ENCODE measurements at regions not wholly inside any gene's neighbourhood (a gene's known extent, or its start where the extent isn't known, plus 50 kb on each side); places are given as distances from the start of the nearest gene placed in this dataset.

DNA sequence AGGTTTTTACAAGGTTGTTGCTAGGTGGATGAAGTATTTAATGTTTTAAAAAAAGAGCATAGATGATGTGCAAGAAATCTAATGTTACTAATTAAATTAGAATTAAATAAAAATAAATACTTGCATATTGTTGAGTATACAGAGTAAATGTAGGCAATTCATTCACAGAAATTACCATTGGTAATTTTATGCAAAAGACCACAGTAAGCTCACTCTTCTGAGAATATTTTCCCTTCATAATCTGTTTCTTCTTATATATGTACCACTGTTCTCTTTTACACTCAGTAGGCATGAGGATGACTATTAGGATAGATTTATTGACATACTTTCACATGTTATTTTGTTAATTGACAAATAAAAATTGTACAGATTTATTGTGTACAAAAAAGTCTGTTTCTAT is 681.2 kb upstream of the NECTIN3 start:
- H3K4me1 ChIP-seq (ENCODE audit: insufficient read depth, low read length): peaks cover 19% of the 10 kb centered on the region
- H3K9me3 ChIP-seq (ENCODE audit: control insufficient read depth, insufficient read depth, low read length): no peaks in the 10 kb centered on the region
- no peaks in the 10 kb centered on the region for H3K36me3 ChIP-seq (ENCODE audit: insufficient read depth, low read length)
- H3K9ac ChIP-seq (ENCODE audit: low read depth, low read length): no peak overlapping the region

DNA sequence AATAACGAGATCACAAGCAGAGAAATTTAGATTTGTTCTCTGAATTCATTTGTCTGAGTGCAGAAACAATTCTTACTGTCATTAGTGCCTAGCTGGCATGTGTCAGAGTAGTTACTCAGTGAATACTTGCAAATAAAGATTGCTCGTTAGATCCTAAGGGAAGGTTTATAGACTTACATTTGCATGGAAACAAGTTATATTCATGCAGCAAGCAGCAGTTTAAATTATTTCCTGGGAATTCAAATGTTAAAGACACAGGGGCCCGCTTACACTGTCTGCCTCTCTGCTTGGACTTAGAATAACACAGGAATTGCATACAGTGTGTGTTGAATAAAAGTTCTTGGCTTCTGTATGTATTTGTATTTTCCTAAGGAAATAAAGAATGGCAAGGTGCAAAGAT is 680.6 kb upstream of the NECTIN3 start:
- no peak overlapping the region for H3K9ac ChIP-seq (ENCODE audit: low read depth, low read length)
- H3K36me3 ChIP-seq (ENCODE audit: insufficient read depth, low read length): no peaks in the 10 kb centered on the region
- peaks cover 19% of the 10 kb centered on the region for H3K4me1 ChIP-seq (ENCODE audit: insufficient read depth, low read length)
- no peaks in the 10 kb centered on the region for H3K9me3 ChIP-seq (ENCODE audit: control insufficient read depth, insufficient read depth, low read length)

DNA sequence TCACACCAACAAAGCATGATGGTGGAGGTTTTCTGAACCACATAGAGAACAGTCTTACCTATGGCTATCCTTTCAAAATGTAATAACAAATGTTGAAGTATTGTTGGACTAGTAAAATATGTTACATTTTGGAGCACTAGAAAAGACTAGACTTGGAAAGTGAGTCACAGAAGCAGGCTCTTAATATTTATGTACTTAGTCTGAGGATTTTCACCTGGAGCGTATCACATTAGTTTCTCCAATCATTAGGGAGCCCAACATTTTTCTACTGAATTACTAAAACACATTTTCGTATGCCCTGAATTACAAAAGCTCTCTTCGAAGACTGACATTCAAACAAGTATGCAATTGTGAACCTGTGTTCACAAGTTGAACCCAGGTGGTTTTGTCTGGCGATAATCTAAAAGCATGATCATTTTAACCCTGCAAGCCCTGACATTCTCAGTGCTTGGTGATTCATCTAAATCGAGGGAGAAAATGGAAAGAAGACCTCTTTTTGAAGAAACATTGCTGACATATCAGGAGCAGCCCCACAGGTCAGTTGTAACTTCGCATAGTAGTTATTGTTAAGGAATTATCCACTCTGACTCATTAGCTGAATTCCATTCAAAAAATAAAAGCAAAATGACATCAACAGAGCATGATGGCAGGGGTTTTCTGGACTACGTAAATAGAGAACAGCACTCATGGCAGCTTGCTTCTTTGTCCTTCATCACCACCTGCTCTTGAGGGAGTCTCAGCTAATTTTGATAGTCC is 679.8 kb upstream of the NECTIN3 start:
- peaks cover 19% of the 10 kb centered on the region for H3K4me1 ChIP-seq (ENCODE audit: insufficient read depth, low read length)
- no peak overlapping the region for H3K9ac ChIP-seq (ENCODE audit: low read depth, low read length)
- no peaks in the 10 kb centered on the region for H3K9me3 ChIP-seq (ENCODE audit: control insufficient read depth, insufficient read depth, low read length)
- no peaks in the 10 kb centered on the region for H3K36me3 ChIP-seq (ENCODE audit: insufficient read depth, low read length)

DNA sequence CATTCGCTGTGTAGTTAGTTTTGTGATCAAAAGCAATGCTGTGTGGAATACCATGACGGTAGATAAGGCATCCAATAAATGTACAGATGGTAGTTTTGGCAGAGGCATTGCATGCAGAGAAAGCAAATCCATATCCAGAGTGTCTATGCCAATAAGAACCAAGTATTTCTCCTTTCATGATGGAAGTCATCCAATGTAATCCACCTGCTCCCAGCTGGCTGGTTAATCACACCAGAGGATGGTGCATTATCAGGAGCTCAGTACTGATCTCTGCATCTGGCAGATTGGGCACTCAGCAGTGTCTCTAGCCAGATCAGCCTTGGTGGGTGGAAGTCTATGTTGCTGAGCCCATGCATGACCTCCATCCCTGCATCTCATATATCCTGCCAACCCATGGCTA is 677.7 kb upstream of the NECTIN3 start:
- Histone ChIP-seq H3K4me1 (ENCODE audit: insufficient read depth, low read length) (peaks cover 19% of the 10 kb centered on the region), H3K9ac (ENCODE audit: low read depth, low read length) (no peak overlapping the region), H3K36me3 (ENCODE audit: insufficient read depth, low read length) (no peaks in the 10 kb centered on the region), H3K9me3 (ENCODE audit: control insufficient read depth, insufficient read depth, low read length) (no peaks in the 10 kb centered on the region; the same call in 1 of the 2 replicates)

DNA sequence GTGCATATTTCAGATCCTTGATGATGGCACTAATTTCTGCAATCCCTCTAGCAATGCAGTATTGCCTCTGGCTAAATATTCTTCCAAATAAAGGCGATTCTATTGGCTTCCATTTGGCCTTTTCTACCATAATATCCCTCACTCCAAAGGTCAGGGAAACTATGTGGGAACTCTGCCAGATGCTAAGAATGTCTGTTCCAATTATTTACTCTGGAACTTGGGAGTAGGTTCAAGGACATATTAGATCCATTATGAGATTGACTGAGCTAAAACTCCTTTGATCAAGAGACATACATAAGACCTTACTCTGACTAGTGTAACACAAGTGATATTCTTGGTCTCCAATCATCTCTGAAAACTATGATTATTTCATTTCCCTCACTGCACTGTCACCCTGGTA is 674.5 kb upstream of the NECTIN3 start:
- H3K4me1 ChIP-seq (ENCODE audit: insufficient read depth, low read length): peaks cover 4% of the 10 kb centered on the region
- H3K9ac ChIP-seq (ENCODE audit: low read depth, low read length): no peak overlapping the region
- no peaks in the 10 kb centered on the region for H3K36me3 ChIP-seq (ENCODE audit: insufficient read depth, low read length)
- peaks cover 3% of the 10 kb centered on the region; the same call in 1 of the 2 replicates for H3K9me3 ChIP-seq (ENCODE audit: control insufficient read depth, insufficient read depth, low read length)

DNA sequence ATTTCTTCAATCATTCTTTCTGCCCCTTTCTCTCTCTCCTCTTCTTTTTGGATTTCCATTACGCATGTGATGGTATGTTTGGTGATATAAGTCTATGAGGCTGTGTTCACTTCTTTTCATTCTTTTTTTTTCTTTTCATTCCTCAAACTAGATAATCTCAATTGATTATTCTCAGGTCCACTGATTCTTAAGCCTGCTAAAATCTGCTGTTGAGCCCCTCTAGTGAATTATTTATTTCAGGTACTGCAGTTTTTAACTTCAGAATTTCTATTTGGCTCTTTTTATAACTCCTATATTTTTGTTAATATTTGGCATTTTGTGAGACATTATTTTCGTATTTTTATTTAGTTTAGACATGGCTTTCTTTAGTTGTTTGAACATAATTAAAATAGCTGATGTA is 671.3 kb upstream of the NECTIN3 start:
- H3K9me3 ChIP-seq (ENCODE audit: control insufficient read depth, insufficient read depth, low read length): peaks cover 3% of the 10 kb centered on the region; the same call in 1 of the 2 replicates
- no peak overlapping the region for H3K9ac ChIP-seq (ENCODE audit: low read depth, low read length)
- H3K36me3 ChIP-seq (ENCODE audit: insufficient read depth, low read length): no peaks in the 10 kb centered on the region
- no peaks in the 10 kb centered on the region for H3K4me1 ChIP-seq (ENCODE audit: insufficient read depth, low read length)

DNA sequence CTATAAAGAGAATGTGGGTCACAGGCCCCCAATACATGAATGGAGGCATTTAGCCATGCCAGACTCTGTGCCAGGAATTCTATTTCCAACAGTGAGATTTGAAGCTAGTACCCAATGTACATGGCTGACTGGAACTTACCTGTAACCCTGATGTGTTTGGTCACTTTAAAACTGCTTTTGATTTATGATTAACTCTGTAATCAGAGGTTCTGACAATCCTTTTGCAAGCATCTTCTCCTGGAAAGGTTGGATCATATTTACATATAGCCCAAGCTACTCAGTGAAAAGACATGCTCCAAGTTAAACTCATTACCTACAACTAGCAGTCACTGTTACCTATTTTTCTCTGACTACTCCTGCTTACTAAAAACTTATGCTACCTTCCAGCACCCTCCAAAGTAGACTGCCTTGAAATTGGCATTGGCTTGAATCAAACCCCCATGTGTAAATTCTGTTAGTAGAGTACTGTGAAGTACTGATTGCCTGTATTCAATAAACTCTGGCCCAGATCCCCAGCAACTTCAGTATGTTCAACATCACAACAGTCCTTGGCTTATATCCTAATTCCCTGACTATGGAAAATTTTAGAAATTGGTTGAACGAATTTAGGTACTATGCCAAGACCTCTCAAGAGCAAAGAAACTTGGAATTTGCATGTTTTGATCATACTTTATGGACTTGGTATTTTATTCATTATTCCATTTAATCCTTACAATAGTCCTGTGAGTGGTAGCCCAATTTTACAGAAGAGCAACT is 665.6 kb upstream of the NECTIN3 start:
- Histone ChIP-seq H3K9me3 (ENCODE audit: control insufficient read depth, insufficient read depth, low read length) (no peaks in the 10 kb centered on the region), H3K9ac (ENCODE audit: low read depth, low read length) (no peak overlapping the region)

DNA sequence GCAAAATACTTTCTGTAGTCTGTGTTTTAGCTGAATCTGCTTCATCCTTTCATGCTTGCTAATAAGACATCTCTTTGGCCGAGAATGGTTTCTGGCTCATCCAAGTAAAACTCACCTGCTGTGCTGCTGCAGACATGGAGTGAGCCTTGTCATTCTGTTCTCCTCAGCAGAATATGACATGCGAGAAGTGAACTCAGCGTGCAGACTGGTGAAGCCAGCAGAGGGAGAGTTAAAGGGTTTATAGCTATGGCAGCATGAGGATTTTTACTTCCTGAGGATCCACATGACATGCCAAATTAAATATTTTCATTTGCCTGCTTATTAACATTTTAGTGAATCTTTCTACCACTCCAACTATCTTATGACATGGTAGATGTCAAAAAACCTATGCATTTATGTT is 658.4 kb upstream of the NECTIN3 start:
- H3K9me3 ChIP-seq (ENCODE audit: control insufficient read depth, insufficient read depth, low read length): no peaks in the 10 kb centered on the region
- H3K9ac ChIP-seq (ENCODE audit: low read depth, low read length): no peak overlapping the region
- H3K36me3 ChIP-seq (ENCODE audit: insufficient read depth, low read length): no peaks in the 10 kb centered on the region
- no peaks in the 10 kb centered on the region for H3K4me1 ChIP-seq (ENCODE audit: insufficient read depth, low read length)

More for the DNA sequence above, 665.6 kb upstream of the NECTIN3 start:
- no peaks in the 10 kb centered on the region for H3K36me3 ChIP-seq (ENCODE audit: insufficient read depth, low read length)
- H3K4me1 ChIP-seq (ENCODE audit: insufficient read depth, low read length): no peaks in the 10 kb centered on the region

DNA sequence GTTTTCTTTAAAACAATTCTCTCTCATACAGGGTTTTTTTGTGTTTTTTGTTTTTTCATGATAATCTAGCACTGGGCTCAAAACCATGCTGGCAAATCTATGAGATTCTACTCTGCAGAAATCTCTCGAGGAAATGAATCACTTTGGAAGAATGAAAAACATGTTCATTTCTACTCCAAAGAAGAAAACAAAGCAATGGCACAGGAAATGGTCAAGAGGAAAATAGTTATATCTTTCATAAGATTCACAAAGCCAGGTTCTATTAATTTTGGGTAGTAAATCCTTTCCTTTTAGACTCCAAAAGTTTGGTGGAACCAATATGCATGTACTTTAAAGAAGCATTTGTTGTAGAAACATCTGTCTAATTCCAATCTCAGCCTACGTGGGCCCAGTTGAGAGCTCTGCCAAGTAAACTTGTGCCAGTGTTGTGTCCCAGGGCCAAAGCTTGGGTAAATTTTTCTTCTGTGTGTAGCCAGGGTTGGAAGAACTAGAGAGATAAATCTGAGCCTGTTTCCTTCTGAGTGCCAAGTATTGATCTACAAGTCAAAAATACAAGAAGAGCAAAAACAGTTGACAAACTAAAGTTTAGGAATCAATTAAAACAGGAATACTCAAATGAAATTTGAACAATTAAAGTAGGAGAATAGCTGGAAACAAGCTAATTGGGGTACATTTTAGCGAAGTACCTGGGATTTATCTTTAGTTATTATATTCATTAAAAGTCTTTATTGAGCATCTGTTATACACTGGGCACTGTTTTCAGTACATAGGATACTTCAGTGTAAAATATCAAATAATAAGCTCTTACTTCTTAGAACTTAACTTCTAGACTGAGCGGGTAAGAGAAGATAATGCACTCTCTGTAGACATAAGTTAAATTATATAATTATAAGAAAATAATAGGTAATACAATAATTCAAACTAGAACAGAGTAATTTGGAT is 657.5 kb upstream of the NECTIN3 start:
- Histone ChIP-seq H3K36me3 (ENCODE audit: insufficient read depth, low read length) (no peaks in the 10 kb centered on the region), H3K9ac (ENCODE audit: low read depth, low read length) (no peak overlapping the region), H3K9me3 (ENCODE audit: control insufficient read depth, insufficient read depth, low read length) (no peaks in the 10 kb centered on the region), H3K4me1 (ENCODE audit: insufficient read depth, low read length) (peaks cover 3% of the 10 kb centered on the region; the same call in 1 of the 2 replicates)

DNA sequence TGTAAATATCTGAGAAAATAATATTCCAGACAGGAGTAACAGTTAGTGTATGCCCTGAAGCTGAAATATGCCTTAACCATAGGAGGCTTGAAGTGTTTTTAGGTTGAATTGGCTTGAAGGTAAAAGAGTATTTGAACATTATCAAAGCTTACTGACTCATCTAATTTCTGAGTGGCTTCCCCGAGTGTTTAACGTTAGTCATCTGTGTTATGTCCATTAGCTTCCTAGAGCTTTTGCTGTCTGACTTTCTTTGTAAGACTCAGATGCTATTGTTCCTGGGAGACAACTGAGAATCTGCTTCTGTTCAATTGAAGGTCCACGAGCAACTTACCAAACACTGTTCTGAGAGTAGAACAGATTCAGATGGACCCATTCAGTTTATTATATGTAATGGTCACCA is 656.8 kb upstream of the NECTIN3 start:
- H3K9me3 ChIP-seq (ENCODE audit: control insufficient read depth, insufficient read depth, low read length): no peaks in the 10 kb centered on the region
- no peak overlapping the region for H3K9ac ChIP-seq (ENCODE audit: low read depth, low read length)
- H3K4me1 ChIP-seq (ENCODE audit: insufficient read depth, low read length): peaks cover 3% of the 10 kb centered on the region; the same call in 1 of the 2 replicates
- no peaks in the 10 kb centered on the region for H3K36me3 ChIP-seq (ENCODE audit: insufficient read depth, low read length)

DNA sequence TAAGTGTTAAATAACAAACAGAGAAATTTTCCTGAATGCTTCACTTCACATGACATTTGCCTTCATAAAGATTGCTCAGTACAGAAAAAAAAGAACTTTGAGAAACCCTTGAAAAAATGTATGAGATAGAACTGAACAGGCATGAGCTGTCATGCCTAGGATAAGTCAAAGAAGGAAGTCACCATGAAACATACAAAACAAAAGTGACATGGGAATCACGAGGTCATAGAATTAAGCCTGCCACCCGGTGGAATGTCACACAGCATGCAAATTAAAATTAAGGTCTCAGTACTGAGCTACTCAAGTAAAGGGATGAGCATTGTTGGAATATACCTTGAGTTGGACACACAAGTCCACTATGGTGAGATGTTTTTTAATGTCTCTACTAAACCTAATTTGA is 652.5 kb upstream of the NECTIN3 start:
- Histone ChIP-seq H3K9me3 (ENCODE audit: control insufficient read depth, insufficient read depth, low read length) (no peaks in the 10 kb centered on the region), H3K9ac (ENCODE audit: low read depth, low read length) (no peak overlapping the region), H3K4me1 (ENCODE audit: insufficient read depth, low read length) (peaks cover 3% of the 10 kb centered on the region; the same call in 1 of the 2 replicates), H3K36me3 (ENCODE audit: insufficient read depth, low read length) (no peaks in the 10 kb centered on the region)

DNA sequence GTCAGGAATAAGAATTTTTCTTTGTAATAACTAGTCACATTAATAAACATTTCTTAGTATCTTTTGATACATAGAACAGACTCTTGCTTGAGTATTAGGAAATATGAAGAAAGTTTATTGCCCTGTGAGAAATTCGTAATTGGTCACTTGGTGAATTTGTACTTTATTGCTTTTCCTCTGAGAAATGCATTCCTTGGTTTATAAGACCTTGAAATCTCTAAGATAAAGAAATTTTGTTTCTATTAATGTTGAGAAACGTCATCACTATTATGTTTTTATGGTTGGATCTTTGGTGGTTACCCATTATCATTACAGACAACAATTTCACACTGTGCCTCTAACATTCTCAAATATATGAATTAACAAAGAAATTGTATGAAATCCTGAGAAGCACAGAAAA is 652.0 kb upstream of the NECTIN3 start:
- H3K9me3 ChIP-seq (ENCODE audit: control insufficient read depth, insufficient read depth, low read length): no peaks in the 10 kb centered on the region
- no peak overlapping the region for H3K9ac ChIP-seq (ENCODE audit: low read depth, low read length)
- peaks cover 3% of the 10 kb centered on the region; the same call in 1 of the 2 replicates for H3K4me1 ChIP-seq (ENCODE audit: insufficient read depth, low read length)
- H3K36me3 ChIP-seq (ENCODE audit: insufficient read depth, low read length): no peaks in the 10 kb centered on the region

DNA sequence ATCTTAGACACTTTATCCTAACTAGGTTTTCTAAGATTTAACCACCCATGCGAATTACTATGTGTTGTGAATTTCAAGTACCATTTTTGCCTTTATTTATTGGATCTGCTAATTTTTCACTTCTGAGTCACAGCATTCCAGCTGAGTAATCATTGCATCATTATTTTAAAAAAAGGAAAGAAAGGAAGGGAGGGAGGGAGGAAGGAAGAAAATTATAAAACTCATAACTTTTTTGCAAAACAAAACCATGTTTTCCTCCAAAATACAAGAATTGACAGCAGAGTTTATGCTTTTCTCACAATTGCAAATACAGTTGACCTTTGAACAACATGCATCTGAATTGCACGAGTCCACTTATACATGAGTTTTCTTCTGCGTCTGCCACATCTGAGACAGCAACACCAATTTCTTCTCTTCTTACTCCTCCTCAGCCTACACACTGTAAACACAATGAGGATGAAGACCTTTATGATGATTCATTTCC is 651.4 kb upstream of the NECTIN3 start:
- H3K9ac ChIP-seq (ENCODE audit: low read depth, low read length): no peak overlapping the region
- H3K36me3 ChIP-seq (ENCODE audit: insufficient read depth, low read length): no peaks in the 10 kb centered on the region
- H3K9me3 ChIP-seq (ENCODE audit: control insufficient read depth, insufficient read depth, low read length): no peaks in the 10 kb centered on the region
- peaks cover 3% of the 10 kb centered on the region; the same call in 1 of the 2 replicates for H3K4me1 ChIP-seq (ENCODE audit: insufficient read depth, low read length)

DNA sequence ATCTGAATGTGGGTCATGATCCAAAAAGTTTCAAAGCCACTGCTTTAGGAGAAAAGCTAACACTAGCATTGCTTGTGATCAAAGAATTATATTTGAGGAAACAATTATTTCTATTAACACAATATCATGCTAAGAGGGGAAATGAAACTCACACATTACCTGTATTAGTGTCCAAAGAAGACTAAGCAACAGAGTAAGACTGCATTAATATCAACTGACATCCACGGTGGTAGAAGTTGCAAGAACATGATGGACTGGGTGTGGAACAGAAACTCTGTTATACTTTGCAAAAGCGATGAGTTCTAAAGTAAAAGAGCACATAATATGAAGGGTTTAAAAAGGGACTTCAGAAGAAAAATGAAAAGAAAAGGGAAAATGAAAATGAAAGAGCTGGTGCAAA is 648.3 kb upstream of the NECTIN3 start:
- no peak overlapping the region for H3K9ac ChIP-seq (ENCODE audit: low read depth, low read length)
- H3K9me3 ChIP-seq (ENCODE audit: control insufficient read depth, insufficient read depth, low read length): no peaks in the 10 kb centered on the region
- H3K4me1 ChIP-seq (ENCODE audit: insufficient read depth, low read length): peaks cover 3% of the 10 kb centered on the region; the same call in 1 of the 2 replicates
- no peaks in the 10 kb centered on the region for H3K36me3 ChIP-seq (ENCODE audit: insufficient read depth, low read length)
